A204.1 (cell line): ENCODE measurements at regions not wholly inside any gene's neighbourhood (a gene's known extent, or its start where the extent isn't known, plus 50 kb on each side); places are given as distances from the start of the nearest gene placed in this dataset.

ENCODE experiments used
- FAIRE-seq: peaks from 2 replicates; lab custom pipeline; 2012; peaks lifted over from hg19 to GRCh38; lab: Jason Lieb, UNC

DNA sequence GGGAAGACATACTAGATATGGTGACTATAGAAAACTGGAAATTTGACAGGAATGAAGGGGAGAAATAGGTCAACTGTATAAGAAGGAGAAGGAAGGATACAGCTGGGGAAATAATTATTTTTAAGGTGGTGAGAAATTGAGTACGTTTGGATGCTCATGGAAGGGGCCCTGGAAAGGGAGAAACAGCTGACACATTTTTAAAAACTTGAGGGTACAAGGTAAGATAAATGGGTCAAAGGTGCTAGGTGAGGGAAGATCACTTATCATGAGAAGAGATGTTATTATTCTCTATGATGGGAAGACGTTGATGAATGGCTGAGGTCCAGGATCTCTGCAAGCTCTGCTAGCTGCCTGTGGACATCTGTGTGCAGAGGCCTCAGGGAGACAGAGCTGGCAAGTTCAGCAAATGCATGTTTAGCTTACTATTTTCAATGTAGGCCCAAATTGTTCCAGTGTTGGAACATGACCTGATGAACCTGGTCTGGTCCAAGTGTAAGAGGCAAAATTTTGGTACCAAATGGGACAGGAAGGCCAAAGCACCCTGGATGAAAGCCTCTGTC lies 181.7 kb downstream of the MTRR start:
- no peak for FAIRE-seq

DNA sequence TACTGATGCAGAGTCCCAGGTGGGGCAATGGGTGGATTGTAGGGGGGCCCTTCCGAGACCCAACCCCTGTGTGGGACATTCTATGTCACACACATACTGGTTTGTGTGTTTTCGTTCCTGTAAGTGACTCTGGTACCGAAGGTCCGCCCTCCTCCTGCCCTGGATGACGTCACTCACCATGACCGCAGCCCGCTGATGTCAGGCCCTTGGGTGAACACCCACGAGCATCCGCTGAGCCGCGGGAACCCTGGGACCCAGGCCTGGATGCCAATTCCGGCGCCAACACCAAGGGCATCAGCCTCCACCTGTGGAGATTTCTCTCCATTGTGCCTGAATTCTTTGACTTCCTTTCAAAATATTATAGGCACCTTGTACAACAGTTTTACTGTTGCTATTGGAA lies 184.3 kb downstream of the MTRR start:
- no peak for FAIRE-seq

DNA sequence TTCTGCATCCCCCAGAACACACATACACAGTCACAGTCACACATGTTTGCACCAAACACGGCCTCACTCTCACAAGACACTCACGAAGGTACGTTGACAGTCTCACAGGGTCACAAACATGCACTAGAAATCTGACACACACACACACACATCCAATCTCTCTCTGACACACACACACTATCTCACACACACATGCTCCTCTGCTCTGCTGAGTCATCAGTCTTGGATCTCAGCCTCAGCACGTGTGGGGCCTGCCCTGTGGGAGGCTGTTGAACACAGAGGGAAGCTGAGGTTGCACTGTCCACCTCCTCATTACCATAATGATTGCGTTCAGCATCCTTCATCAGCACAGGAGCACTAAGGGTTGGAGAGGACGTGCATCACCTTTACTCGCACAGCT lies 188.8 kb downstream of the MTRR start:
- no peak for FAIRE-seq

DNA sequence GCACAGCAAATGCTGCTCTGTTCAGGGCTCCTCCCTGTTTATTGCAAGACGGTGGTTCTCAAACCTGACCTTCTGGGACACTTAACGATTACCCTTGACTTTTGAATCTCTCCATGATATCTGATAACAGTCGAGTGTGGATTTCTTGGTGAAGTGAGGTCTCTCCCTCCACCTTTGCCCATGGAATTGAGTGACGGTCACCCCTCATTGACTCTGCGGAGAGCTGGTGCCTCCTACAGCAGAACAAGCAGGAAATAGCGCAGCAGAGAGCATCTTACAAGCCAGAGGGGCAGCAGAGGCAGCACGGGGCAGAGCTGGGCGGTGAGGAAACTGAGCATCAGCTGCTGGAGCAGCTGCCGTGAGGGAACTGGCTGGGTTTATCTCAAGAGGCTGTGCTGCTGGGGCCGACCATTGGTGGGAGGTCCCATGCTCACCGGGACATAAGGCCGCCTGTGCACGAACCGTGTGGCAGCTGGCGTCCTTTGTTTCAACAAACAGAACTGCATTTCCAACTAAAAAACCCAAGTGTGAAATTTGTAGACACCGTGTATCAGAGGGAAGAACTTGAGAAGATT lies 189.8 kb downstream of the MTRR start:
- FAIRE-seq, result no peak

DNA sequence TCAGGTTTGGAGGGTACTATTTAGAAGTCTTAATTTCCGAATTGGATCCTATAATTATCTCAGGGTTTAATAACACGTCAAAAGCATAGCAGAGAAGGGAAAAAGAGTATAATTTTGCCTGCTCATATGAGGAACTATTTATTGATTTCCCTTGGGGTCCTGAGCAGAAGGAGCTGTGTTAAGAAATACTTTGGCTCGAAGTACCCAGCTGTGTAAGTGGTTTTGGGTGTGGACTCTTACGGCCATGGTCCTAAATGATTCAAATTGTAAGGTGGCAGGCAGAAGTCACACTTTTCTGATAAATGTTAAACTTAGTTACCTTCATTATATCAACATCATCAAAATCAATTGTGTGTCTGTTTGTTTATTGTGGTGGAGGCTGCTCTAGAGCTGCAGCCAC lies 190.4 kb downstream of the MTRR start:
- no peak for FAIRE-seq

DNA sequence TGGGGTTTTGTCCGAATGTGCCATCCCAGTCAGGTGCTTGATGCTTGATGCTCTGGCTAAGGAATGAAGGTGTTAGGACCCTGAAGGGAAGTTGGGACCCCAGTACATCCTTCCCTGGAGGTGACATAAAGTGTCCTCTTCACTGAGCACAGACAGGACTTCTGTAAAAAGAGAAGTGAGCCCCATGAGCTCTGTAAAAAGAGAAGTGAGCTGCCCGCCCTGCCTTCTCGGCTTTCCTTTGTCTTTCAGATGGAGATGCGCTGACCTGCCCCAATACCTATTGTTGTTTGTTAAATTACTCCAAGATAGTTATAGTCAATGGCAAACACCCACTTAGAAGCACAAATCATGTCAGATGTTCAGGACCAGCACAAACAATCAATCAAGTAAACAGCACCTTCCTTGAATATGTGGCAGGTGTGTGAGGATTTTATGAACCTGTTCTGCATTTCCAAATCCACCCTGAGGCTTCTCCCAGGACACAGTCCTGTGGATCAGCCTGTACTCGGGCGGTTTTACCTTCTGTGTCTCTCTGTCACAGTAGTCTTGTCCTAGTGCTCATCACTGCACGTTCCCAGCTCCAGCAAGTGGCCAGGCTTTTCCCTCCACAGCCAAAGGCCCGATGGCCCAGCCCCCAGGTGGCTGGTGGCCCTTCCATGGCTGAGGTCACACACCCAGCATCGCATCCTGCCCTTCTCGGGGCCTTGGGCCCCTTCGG lies 191.4 kb downstream of the MTRR start:
- FAIRE-seq, result no peak

DNA sequence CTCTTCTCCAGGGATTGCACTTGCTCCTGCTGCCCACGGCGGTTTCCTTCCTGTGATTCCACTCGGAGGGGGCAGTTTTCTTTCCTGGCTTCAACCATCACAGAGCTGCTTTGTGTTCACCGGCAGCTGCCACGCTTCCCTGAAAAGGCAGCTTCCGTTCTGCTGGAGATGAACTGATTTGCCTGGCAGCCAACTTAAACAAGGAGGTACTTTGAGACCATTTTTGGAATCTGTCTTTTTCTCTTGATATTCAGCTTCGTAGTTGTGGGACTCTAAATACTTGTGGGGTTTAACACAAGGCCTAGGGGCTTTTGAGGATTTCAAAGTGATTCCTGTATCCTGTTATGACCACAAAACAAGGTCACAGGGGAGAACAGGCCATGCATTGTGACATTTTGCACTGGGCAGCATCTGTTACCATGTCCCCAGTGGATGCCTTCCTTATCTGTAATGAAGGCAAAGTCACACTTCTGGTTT lies 192.0 kb downstream of the MTRR start:
- no peak for FAIRE-seq

DNA sequence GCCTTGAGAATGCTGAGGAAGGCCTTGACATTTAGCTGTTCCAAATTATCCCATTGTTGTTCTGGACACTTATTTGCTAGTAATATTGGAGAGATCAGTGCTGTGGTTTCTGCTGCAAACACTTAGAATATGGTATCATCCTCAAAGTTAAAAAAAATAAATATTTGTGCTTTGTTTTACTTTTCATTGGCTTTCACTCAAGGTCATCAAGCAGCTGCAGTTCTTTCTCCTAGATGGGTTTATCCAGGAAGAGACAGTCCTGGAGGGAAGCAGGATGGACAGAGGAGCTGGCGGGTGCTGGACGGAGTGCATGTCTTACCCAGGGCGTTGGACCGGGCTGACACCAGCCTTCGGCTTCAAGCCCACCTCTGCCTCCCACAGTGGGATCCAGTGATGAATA lies 193.6 kb downstream of the MTRR start:
- FAIRE-seq, result no peak

DNA sequence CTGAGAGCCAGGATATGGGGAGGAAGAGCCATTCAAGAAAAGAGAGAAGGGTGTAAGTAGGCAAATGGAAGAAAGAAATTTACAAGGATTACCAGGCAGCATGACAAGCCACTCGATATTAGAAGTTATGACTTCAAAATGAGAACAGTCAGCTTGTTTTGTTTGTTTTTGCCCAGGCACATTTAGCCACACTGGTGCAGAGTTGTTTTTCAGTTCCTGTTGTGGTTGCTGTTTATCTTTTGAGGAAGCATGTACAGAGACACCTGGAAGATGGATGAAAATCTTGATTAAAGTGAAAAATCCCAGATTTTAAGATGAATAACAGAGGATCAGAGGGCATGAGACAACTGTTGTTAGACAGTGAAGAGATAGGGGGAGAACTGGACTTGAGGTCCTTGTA lies 199.1 kb downstream of the MTRR start:
- no peak for FAIRE-seq

DNA sequence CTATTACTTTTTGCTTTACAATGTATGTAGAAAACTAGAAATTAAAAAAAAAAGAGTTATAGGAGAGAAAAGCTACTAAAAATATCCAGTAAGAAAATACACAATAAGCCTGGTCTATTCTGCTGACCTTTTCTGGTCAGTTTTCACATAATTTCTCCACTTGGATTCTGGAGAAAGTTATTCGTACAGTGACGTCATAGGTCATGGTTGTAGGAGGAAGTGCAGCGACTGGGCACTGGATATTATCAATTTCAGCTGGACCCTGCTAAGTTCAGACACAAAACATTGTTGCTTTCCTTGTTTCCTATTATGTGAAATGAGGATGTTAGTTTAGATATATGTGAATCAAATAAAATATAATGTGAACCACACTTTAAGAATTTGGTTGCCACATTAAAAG lies 201.2 kb downstream of the MTRR start:
- FAIRE-seq, result no peak

DNA sequence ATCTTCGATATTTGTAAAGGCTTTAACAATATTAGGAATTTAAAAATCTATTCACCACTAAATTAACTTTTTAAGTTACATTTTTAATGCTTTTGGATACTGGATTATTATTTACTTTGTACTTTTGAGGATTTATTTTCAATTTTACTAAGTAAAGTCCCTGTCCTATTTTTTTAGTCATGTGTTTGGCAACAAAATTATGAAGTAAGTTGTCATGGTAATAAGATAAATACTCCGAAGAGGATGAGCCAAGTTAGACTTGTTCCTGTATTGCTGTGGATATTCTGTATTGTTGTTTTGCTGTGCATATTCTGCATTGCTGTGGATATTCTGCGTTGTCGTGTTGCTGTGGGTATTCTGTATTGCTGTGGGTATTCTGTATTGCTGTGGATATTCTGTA lies 210.1 kb downstream of the MTRR start:
- no peak for FAIRE-seq

DNA sequence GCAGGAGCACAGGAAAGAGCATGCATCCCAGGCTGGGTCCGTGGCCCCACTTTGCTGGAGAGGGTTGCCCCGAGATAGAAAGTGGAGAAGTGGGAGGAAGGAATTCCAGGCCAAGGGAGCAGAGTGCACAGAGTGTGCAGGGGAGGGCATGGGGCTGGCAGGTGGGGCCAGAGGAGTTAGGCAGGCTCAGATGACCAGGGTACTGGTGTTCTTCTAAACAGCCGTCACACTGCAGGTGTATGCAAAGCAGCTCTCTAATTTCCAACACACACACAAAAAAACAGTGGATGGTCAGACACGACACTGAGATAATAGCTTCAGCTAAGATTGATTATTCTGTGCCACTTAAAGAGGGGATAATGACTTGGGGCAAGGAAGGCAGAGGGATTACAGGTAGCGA lies 212.2 kb downstream of the MTRR start:
- FAIRE-seq, result no peak

DNA sequence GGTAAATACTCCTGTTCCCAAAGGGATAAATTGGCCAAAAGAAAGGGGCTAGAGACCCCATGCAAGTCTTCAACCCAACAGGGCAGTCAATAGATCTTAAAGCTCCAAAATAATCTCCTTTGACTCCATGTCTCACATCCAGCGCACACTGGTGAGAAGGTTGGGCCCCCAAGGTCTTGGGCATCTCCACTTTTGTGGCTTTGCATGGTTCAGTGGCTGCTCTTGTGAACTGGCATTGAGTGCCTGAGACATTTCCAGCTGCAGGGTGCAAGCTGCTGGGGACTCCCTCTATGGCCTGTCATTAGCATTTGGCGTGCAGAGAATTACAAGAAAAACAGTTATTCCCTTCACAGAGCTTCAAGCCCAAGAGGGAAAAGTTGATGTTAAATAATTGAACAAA lies 224.7 kb downstream of the MTRR start:
- no peak for FAIRE-seq

DNA sequence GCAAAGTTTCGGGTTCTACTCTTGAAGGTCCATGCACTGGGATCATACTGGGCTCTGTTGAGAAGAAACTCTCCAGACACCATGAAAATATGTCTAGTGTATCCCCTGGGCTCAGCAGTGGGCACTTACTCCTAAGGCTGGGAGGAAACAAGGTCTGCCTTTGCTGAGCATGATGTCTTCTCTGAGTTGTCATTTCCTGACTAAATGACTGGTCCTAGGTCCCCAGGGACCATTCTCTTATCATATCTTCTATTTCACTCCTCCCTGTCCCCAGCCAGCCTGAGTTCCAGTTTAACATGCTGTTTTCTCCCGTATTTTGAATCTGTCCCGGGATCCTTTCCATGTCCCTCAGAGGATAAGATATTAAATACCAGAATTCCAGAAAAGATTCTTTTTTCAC lies 225.4 kb downstream of the MTRR start:
- FAIRE-seq, result no peak

DNA sequence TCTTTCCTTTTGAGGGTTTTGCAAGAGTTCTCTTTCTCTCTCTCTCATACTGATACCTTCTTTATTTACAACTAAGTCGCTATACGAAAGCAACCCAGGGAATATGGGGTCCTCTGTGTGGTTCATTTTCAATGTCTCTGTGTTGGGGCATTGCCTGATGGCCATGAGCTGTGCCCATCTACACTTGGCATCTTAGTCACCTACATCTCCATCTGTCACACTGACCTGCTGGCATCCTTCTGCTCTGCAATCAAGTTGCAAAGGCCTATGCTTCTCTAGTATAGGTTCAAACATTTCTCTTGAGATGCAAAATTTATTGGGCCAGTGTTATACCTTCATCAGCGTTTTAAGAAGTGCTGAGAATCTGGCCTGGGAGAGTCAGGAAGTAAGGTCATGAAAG lies 228.2 kb downstream of the MTRR start:
- no peak for FAIRE-seq

DNA sequence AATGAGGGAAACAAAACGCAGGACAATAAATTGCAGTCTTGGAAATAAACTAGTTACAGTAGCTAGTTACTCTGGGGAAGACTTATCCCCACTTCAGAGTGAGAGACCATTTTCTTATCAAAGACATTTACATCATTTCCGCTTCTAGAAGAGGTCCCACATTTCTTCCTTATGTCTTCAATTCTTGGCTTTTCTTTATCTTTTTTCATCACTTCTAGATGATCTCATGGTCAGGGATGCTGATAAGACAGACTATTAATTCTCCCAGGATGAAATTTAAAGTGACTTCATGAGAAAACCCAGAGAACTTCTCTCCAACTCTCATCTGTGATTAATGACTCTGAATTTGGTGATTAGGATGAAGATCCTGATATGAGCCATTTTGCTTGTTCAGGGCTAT lies 229.1 kb downstream of the MTRR start:
- FAIRE-seq, result no peak

DNA sequence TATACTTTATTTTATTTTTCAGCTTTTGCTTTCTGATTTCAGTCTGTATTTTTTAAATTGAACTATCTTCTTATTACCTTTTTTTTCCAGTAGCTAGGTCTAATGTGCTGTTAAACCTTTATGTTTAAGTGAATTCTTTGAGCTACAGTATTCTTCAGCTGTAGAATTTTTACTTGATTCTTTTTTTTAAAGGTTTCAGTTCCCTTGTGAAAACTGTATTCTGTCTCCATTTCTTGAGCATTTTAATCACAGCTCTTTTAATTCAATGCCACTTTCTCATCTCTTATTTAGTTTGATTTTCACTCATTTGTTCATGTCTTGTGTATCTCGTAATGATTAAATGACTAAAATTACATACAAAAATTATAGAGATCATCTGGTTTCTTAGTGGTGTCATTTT lies 233.8 kb downstream of the MTRR start:
- FAIRE-seq, result no peak

DNA sequence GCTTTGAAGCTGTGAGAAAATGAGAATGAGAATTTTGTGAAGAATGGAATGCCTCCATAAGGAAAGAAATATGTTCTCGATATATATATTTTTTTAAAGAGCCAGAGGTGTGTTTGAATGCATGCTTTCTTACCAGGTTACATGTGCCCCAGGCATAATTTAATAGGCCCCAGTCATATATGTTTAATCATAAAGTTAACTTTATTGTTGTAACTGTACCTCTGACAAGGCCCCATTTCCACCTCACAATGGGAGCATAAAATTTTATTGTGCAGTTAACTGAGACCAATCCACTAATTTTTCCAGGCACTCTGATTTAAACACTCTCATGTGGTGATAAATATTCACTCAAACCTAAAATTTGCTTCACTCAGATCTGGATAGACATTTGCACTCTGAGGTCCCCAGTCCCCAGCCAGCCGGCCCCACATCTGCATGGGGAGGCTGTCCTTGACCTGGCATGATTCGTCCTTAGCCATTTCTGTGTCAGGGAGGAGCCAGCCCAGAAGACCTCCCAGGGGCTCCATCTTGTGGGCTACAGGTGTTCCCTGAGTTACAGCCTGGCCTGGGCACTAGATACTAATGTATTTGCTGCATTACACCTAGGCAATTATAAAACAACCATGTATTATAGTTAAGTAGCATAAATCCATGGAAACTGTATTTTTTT lies 245.8 kb downstream of the MTRR start:
- FAIRE-seq, result no peak

DNA sequence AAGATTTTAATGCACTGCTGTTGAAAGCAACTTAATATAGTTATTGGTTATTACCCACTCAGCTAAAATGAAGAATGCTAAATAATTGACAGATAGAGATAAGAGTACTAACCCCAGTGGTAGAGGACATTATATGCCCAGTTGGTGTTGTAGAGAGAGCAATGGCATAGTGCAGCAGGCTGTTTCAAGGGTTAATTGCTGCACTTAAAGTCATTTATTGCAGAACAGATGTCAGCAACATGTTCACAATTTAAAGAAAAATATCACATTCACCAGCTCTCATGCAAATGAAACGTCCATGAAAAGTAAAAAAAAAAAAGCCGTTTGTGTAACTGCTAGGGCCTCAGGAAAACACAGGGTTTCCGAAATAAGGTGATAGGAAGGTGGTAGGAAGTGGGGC lies 254.6 kb downstream of the MTRR start:
- no peak for FAIRE-seq

DNA sequence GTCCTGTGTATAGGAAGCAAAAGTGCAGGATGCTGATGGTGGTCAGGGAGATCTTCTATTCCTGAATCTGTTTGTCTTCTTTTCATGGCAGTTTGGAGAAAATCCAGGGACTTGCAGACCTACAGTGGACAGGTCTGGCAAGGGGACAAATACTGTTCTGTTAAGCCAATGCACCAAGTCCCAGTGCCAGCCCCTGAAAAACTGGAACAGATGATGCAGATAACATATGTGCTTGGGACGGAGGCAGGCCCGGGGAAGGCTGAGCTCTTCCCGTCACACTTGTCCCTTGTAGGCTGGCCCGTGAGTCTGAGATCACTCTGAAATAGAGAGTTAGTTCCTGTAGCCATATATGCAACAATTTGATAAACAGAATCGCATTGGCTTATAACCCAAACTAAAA lies 265.7 kb downstream of the MTRR start:
- no peak for FAIRE-seq

DNA sequence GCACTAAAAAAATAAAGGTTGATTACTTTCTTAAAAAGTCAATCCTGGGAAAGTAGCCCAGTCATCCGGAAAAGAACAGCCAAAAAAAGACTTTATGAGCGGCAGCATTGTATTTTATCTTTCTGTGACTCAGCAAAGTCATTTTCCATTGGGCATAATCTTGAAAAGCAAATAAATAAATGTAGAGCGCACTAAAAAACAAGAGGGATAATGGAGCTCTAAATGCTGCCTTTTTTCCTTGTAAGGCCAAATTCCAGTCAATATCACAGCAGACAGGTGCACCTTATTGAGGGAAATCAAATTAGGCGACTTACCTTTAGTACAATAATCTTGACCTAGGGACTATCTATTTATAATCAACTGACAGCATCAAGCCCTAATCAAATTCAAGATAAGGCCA lies 266.8 kb downstream of the MTRR start:
- FAIRE-seq, result no peak

DNA sequence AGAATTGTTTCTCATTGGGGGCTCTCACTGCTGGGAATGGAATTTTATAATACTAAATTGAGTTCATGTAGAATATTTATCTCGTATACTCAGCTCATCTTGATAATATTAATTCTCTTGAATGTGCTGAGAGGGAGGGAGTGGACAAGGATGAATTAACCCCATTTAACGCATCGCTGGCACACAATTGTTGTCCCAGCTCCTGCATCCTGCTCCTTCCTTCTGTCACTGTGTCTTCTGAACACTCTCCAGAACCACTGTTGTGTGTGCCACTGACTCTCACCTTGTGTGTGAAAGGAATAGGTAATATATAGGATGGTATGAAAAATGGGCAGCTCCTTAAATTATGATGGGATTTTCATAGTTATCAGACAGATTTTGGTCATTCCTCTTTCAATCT lies 267.3 kb downstream of the MTRR start:
- no peak for FAIRE-seq

DNA sequence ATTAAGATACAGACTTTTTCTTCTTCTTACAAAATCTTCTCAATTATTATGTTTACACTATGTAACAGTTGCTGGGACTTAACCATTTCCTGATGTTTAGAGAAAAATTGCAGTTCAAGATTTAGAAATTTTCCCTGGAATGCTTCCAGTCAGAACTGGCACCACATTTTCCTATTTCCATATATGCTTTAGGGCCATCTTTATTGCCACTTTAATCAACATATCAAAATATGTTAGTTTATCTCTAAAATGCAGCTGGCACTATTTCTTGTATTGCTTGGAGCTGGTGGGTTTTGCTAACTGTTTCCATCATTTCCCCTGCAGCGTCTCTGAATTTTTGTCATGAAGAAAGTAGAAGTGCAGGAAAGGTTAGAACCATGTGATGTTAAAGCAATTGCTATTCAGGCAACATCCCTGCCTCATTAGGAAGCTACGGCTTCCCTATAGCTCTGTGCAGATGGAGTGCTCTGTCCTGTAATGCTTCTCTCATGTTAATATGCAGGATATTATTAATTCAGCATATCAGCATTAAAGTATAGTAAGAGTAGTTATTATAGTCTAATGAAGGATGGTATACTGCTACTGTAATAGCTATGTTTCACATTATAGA lies 269.1 kb downstream of the MTRR start:
- no peak for FAIRE-seq
